IMR-90 (cell line): ENCODE measurements at regions not wholly inside any gene's neighbourhood (a gene's known extent, or its start where the extent isn't known, plus 50 kb on each side); places are given as distances from the start of the nearest gene placed in this dataset.

Experiments used
- ATAC-seq: fragments of 200-7000 bp; cut with Tn5 transposase; 2 replicates; pipeline ENCODE4 v1.9.1; 2020; ENCODE audit warnings: low read depth, mild to moderate bottlenecking, moderate library complexity
- BruUV-seq: library from RNA; stranded (reverse); fragments of 400-500 nt; replicated peaks from 2 replicates; lab custom pipeline; 2021; lab: Mats Ljungman, UMichigan
- CTCF ChIA-PET: fragments of 300-600 bp; formaldehyde crosslinking; extraction: SDS; loops from one replicate; lab custom pipeline; 2021; ENCODE audit warnings: antibody characterized with exemption; lab: Yijun Ruan, JAX
- POLR2A ChIA-PET: fragments of 300-600 bp; sonication (Branson Sonifier 250); formaldehyde crosslinking; loops from one replicate; lab custom pipeline; 2022; ENCODE audit warnings: antibody characterized with exemption; ENCODE audit not compliant: unreplicated experiment; lab: Charles Lee
- DNase-seq: peaks from one replicate; pipeline ENCODE4 v3.0.0; 2013
- H2AFZ ChIP-seq: replicated peaks from 2 replicates; pipeline ENCODE3; 2013; ENCODE audit warnings: low read length, mild to moderate bottlenecking; ENCODE audit not compliant: poor library complexity
- H2AK5ac ChIP-seq: 2 replicates; pipeline ENCODE4 v1.6.1; 2013; ENCODE audit warnings: low read depth, low read length, inconsistent platforms
- H2AK9ac ChIP-seq: replicated peaks from 2 replicates; pipeline ENCODE3; 2013; ENCODE audit warnings: mild to moderate bottlenecking, low read depth, low read length, moderate library complexity; ENCODE audit not compliant: poor library complexity
- H2BK120ac ChIP-seq: 2 replicates; pipeline ENCODE4 v1.6.1; 2013; ENCODE audit warnings: low read depth, low read length, inconsistent platforms
- H2BK15ac ChIP-seq: 3 replicates; pipeline ENCODE4 v1.6.1; 2013; ENCODE audit warnings: low read depth, low read length, inconsistent platforms
- H2BK20ac ChIP-seq: 2 replicates; pipeline ENCODE4 v1.6.1; 2013; ENCODE audit warnings: low read depth, mild to moderate bottlenecking, inconsistent platforms, low read length, moderate library complexity
- H2BK5ac ChIP-seq: 2 replicates; pipeline ENCODE4 v1.6.1; 2013; ENCODE audit warnings: mild to moderate bottlenecking, low read depth, low read length, inconsistent platforms; ENCODE audit not compliant: poor library complexity, severe bottlenecking
- H3K14ac ChIP-seq: replicated peaks from 2 replicates; pipeline ENCODE4 v1.6.1; 2013; ENCODE audit warnings: low read depth, low read length, inconsistent platforms
- H3K18ac ChIP-seq: 2 replicates; pipeline ENCODE4 v1.6.1; 2013; ENCODE audit warnings: low read depth, low read length, control low read depth
- H3K23ac ChIP-seq: 2 replicates; pipeline ENCODE4 v1.6.1; 2013; ENCODE audit warnings: low read depth, low read length, inconsistent platforms
- H3K27ac ChIP-seq: 2 replicates; pipeline ENCODE4 v1.5.1; 2013; ENCODE audit warnings: mild to moderate bottlenecking, control low read depth, low read length; ENCODE audit not compliant: insufficient read depth
- H3K27me3 ChIP-seq: 2 replicates; pipeline ENCODE4 v1.6.1; 2013; ENCODE audit warnings: low read length; ENCODE audit not compliant: control insufficient read depth, insufficient read depth
- H3K36me3 ChIP-seq: 2 replicates; pipeline ENCODE4 v1.6.1; 2013; ENCODE audit warnings: low read length, mixed read lengths; ENCODE audit not compliant: control insufficient read depth, insufficient read depth
- H3K4ac ChIP-seq: 2 replicates; pipeline ENCODE4 v1.6.1; 2013; ENCODE audit warnings: low read depth, low read length, inconsistent platforms
- H3K4me1 ChIP-seq: 2 replicates; pipeline ENCODE4 v1.6.1; 2013; ENCODE audit warnings: low read length, mixed read lengths; ENCODE audit not compliant: control insufficient read depth, insufficient read depth
- H3K4me2 ChIP-seq: 2 replicates; pipeline ENCODE4 v1.6.1; 2013; ENCODE audit warnings: low read depth, mild to moderate bottlenecking, control low read depth, low read length, moderate library complexity
- H3K4me3 ChIP-seq: 2 replicates; pipeline ENCODE4 v1.5.1; 2013; ENCODE audit warnings: low read depth, mild to moderate bottlenecking, control low read depth, low read length, moderate library complexity; ENCODE audit not compliant: insufficient read depth
- H3K56ac ChIP-seq: 2 replicates; pipeline ENCODE4 v1.6.1; 2013; ENCODE audit warnings: low read length, inconsistent platforms; ENCODE audit not compliant: insufficient read depth; ENCODE audit errors: extremely low read depth
- H3K79me1 ChIP-seq, 2 experiments: 2 replicates each; pipeline ENCODE4 v1.6.1; 2013; ENCODE audit warnings: low read length in 2 of 2, inconsistent platforms in 1 of 2, low read depth in 1 of 2
- H3K9ac ChIP-seq: 2 replicates; pipeline ENCODE4 v1.6.1; 2013; ENCODE audit warnings: low read depth, low read length, control low read depth
- H3K9me1 ChIP-seq: 2 replicates; pipeline ENCODE4 v1.6.1; 2013; ENCODE audit warnings: low read length, inconsistent platforms; ENCODE audit not compliant: insufficient read depth
- H3K9me3 ChIP-seq: 2 replicates; pipeline ENCODE4 v1.6.1; 2013; ENCODE audit warnings: low read length; ENCODE audit not compliant: control insufficient read depth, insufficient read depth
- H4K20me1 ChIP-seq: 2 replicates; pipeline ENCODE4 v1.6.1; 2013; ENCODE audit warnings: low read length, inconsistent platforms; ENCODE audit not compliant: insufficient read depth
- H4K5ac ChIP-seq: 2 replicates; pipeline ENCODE4 v1.6.1; 2013; ENCODE audit warnings: mild to moderate bottlenecking, low read depth, low read length, control low read depth
- H4K8ac ChIP-seq, 2 experiments: 2 replicates each; pipeline ENCODE4 v1.6.1; 2013; ENCODE audit warnings: low read depth in 2 of 2, low read length in 2 of 2, control low read depth in 1 of 2, inconsistent platforms in 1 of 2
- H4K91ac ChIP-seq: 2 replicates; pipeline ENCODE4 v1.6.1; 2013; ENCODE audit warnings: low read depth, low read length, inconsistent platforms; ENCODE audit not compliant: insufficient read depth
- BHLHE40 ChIP-seq: fragments of 150-350 bp; IDR thresholded peaks from 2 replicates; pipeline ENCODE4 v1.6.1; 2016; ENCODE audit warnings: mild to moderate bottlenecking, low read depth, low read length
- POLR2A ChIP-seq: IDR thresholded peaks from 2 replicates; pipeline ENCODE4 v1.6.1; 2012; ENCODE audit warnings: mild to moderate bottlenecking, low read depth, low read length
- WGBS, 2 experiments: methylation state at CpG; one replicate each; pipeline versions ENCODE4 v1.1.5 to v1.1.7; 2013; ENCODE audit warnings: missing lambda C conversion rate in 2 of 2; ENCODE audit not compliant: insufficient read length in 1 of 2; ENCODE audit errors: extremely low coverage in 2 of 2; 5-methylcytosine and 5-hydroxymethylcytosine counted together
- dilution Hi-C: fragments of 300-500 bp; cut with HindIII; formaldehyde crosslinking; loops from one replicate; pipeline ENCODE4 v1.14.3; 2018; ENCODE audit warnings: low sequenced_read_pairs; ENCODE audit not compliant: unreplicated experiment
- in situ Hi-C: fragments of 300-500 bp; cut with MboI; formaldehyde crosslinking; loops from 3 replicates; pipeline ENCODE4 v1.14.3; 2019; ENCODE audit warnings: low sequenced_read_pairs, inconsistent platforms, mixed read lengths
- intact Hi-C: fragments of 100-400 bp; cut with micrococcal nuclease; formaldehyde crosslinking; loops from 2 replicates; pipeline ENCODE4 v1.10.0; 2022

DNA sequence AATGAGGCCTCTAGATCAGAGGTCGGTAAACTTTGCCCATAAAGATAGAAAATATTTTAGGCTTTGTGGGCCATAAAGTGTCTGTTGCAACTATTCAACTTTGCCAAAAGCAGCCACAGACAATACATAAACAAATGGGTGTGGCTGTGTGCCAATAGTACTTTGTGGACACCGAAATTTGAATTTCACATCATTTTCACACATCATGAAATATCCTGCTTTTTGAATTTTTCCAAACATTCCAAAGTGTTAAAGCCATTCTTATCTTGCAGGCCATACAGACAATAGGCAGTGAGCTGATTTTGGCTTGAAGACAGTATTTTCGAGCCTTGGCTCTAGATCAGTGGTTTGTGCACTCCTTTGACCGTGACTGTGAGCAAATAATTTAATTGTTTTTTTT lies 51.1 kb upstream of the EPC2 start:
- Histone ChIP-seq H4K20me1 (no peaks in the 10 kb centered on the region), H3K79me1 (no peaks in the 10 kb centered on the region), H3K4me3 (no peak overlapping the region), H2BK5ac (no peak overlapping the region), H3K14ac (no peak overlapping the region), H2BK120ac (no peak overlapping the region), H3K27ac (no peak overlapping the region), H3K56ac (no peak overlapping the region), H4K8ac (no peak overlapping the region), H3K4ac (no peak overlapping the region), H3K36me3 (no peaks in the 10 kb centered on the region), H3K9me3 (no peaks in the 10 kb centered on the region), H2BK15ac (no peak overlapping the region), H4K5ac (no peak overlapping the region), H2BK20ac (no peak overlapping the region), H3K9ac (no peak overlapping the region), H3K4me1 (no peaks in the 10 kb centered on the region), H3K18ac (no peak overlapping the region), H3K9me1 (no peaks in the 10 kb centered on the region), H4K91ac (no peak overlapping the region), H3K27me3 (no peaks in the 10 kb centered on the region; the same call in 1 of the 2 replicates), H2AK9ac (no peak overlapping the region), H2AK5ac (no peak overlapping the region), H3K23ac (no peak overlapping the region), H2AFZ (no peak overlapping the region), H3K4me2 (no peak overlapping the region)
- in situ Hi-C loops: no loop called here
- ATAC-seq: no peak
- WGBS, 2 experiments: no CpG with 5 or more reads among the region's 4 CpGs
- ChIA-PET POLR2A (no interaction called here), CTCF (interaction anchor here (0.6 kb wide), 1 partner anchor 45 kb away, joined by 3 read pairs; no protein-coding TSS in a partner anchor)
- dilution Hi-C loops: no loop called here
- no TSS peak for BruUV-seq
- TF ChIP-seq BHLHE40 (no peak), POLR2A (no peak)
- intact Hi-C loops: no loop called here
- DNase-seq: no peak
